ENCODE measurements at regions not wholly inside any gene's neighbourhood (a gene's known extent, or its start where the extent isn't known, plus 50 kb on each side); places are given as distances from the start of the nearest gene placed in this dataset.

DNA sequence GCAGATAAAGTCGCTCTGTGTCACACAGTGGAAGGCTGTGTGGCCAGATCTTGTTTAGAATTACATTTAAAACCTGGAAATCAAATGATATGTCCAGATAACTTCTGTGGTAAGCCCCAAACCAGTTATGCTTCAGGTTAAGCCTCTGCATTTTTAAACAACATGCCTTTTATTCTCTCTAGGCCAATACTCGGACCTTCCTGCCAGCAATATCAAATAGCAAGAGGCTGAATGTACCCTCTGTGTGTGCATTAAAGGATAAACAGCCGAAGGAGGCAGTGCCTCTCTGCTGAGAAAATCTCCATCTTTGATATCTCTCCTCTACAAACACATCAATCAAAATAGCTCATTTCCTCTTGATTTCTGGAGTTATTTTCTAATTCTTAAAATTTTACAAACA, 67.1 kb upstream of the TMEM260 start:
- DNase-seq, result no peak

GRCh38 chr14:56514663-56515371, 64.8 kb upstream of the TMEM260 start:
- no peak for DNase-seq

DNA sequence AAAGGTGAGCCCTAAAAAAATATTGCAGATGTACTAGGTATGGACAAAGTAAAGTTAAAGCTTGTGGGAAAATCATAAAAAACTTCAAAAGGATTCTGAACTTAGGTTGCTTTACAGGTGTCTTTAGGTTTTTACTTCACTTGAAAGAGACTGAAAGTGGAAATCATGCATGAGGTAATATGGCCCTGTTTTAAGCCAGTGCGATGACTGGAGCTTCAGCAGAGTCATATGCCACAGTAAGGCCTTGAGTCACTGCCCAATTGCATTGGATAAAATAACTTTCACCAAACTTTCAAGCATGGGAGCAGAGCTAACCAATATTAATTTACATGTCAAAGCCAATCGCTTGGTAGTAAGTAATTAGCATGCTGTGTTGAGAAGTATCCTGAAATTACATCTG, 63.9 kb upstream of the TMEM260 start:
- DNase-seq, result no peak

DNA sequence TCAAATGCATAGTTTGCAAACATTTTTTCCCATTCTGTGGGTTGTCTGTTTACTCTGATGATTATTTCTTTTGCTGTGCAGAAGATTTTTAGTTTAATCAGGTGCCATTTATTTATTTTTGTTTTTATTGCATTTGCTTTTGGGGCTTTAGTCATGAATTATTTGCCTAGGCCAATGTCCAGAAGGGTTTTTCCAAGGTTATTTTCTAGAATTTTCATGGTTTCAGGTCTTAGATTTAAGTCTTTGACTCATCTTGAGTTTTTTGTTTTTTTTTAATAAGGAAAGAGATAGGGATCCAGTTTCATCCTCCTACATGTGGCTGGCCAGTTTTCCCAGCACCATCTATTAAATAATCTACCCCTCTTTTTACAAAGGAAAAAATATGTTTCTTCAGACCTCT, 57.2 kb upstream of the TMEM260 start:
- no peak for DNase-seq

- DNase-seq, result no peak
Observed at GRCh38 chr14:56524971-56525677, 54.5 kb upstream of the TMEM260 start.

GRCh38 chr14:56528927-56529326, 50.7 kb upstream of the TMEM260 start:
- no peak for DNase-seq

All from CD4-positive, alpha-beta T cell treated with Interleukin-17A for 1 hour (primary cell).